ENCODE measurements at regions not wholly inside any gene's neighbourhood (a gene's known extent, or its start where the extent isn't known, plus 50 kb on each side); places are given as distances from the start of the nearest gene placed in this dataset.

DNA sequence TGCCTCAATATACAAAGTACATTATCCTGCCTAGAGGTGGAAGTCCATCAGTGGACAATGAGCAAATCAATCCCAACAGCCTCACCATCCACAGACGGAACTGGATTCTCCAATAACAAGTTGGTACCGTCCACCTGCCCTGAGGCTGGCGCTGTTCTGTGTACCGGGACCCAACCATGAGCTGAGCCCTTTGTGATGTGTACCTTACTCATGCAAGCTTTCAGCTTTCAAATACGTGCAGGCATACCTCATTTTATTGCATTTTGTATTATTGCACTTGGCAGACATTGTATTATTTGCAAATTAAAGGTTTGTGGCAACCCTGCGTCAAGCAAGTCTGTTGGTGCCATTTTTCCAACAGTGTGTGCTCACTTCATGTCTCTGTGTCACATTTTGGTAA lies 476.0 kb upstream of the MKI67 start:
- ChIA-PET POLR2A (no interaction called here), CTCF (no interaction called here)

DNA sequence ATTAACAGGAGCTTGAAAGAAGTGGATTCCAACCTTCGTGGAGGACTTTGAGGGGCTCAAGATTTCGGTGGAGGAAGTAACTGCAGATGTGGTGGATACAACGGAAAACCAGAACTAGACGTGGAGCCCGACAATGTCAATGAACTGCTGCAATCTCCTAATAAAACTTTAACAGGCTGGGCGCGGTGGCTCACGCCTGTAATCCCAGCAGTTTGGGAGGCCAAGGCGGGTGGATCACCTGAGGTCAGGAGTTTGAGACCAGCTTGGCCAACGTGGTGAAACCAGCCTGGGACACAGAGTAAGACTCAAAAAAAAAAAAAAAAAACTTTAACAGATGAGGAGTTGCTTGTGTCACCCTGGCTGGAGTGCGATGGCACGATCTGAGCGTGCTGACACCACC lies 477.8 kb upstream of the MKI67 start:
- no peak overlapping the region for H3K4me3 ChIP-seq (ENCODE audit: low read depth, low read length)
- ChIA-PET CTCF (no interaction called here), POLR2A (no interaction called here)
- DNase-seq (ENCODE audit: low read depth, low spot score) = no peak
- no peak for TF ChIP-seq CTCF (IDR thresholded peaks at IDR 0.05; ENCODE audit: insufficient read depth, low read length, missing control alignments)

More for the DNA sequence above, 476.0 kb upstream of the MKI67 start:
- no peak for TF ChIP-seq CTCF (IDR thresholded peaks at IDR 0.05; ENCODE audit: insufficient read depth, low read length, missing control alignments)
- H3K4me3 ChIP-seq (ENCODE audit: low read depth, low read length) = no peak overlapping the region
- no peak for DNase-seq (ENCODE audit: low read depth, low spot score)

DNA sequence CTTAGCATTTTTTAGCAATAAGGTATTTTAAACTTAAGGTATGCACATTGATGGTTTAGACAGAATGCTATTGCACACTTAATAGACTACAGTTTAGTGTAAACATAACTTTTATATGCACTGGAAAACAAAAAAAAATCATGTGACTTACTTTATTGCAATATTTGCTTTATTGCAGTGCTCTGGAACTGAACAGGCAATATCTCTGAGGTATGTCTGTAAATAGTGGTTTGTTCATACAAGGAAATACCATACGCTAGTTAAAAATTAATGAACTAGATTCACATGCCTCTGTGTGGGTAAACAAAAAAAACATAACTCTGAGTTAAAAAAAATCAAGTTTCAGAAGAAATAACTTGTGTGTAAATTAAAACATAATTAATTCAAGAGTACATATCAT lies 479.0 kb upstream of the MKI67 start:
- TF ChIP-seq CTCF (IDR thresholded peaks at IDR 0.05; ENCODE audit: insufficient read depth, low read length, missing control alignments) = no peak
- POLR2A ChIA-PET = no interaction called here
- CTCF ChIA-PET = no interaction called here
- no peak for DNase-seq (ENCODE audit: low read depth, low spot score)
- H3K4me3 ChIP-seq (ENCODE audit: low read depth, low read length) = no peak overlapping the region

- POLR2A ChIA-PET = no interaction called here
- CTCF ChIA-PET = no interaction called here
- DNase-seq (ENCODE audit: low read depth, low spot score) = no peak
Observed at GRCh38 chr10:128606055-128606454, 479.8 kb upstream of the MKI67 start.

GRCh38 chr10:128608791-128609190 lies 482.6 kb upstream of the MKI67 start:
- CTCF ChIA-PET = no interaction called here
- DNase-seq (ENCODE audit: low read depth, low spot score) = no peak
- POLR2A ChIA-PET = no interaction called here
- H3K4me3 ChIP-seq (ENCODE audit: low read depth, low read length) = no peak overlapping the region
- TF ChIP-seq CTCF (IDR thresholded peaks at IDR 0.05; ENCODE audit: insufficient read depth, low read length, missing control alignments) = no peak

More at GRCh38 chr10:128606055-128606454, 479.8 kb upstream of the MKI67 start:
- no peak for TF ChIP-seq CTCF (IDR thresholded peaks at IDR 0.05; ENCODE audit: insufficient read depth, low read length, missing control alignments)
- H3K4me3 ChIP-seq (ENCODE audit: low read depth, low read length) = no peak overlapping the region

DNA sequence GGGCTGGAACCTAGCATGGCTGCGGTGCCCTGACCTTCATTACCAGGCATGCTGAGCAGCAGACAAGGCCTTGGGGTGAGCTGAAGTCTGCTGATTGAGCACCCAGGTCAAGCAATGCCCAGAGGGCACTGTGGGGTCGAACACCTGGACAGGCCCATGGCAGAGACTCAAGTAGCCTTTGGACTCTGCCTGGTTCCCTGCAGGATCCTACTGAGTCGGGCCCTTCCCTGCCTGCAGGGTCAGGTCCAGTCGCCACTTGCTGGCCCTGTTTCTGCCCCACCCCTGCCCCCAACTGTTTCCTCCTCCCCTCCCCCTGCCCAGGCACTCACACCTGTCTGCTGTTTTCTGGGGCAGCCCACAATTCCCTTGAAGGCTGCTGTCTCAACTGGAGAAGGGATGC lies 483.2 kb upstream of the MKI67 start:
- CTCF ChIA-PET = no interaction called here
- no peak for TF ChIP-seq CTCF (IDR thresholded peaks at IDR 0.05; ENCODE audit: insufficient read depth, low read length, missing control alignments)
- H3K4me3 ChIP-seq (ENCODE audit: low read depth, low read length) = no peak overlapping the region
- POLR2A ChIA-PET = no interaction called here
- no peak for DNase-seq (ENCODE audit: low read depth, low spot score)
